ENCODE measurements at regions not wholly inside any gene's neighbourhood (a gene's known extent, or its start where the extent isn't known, plus 50 kb on each side); places are given as distances from the start of the nearest gene placed in this dataset.

- Histone ChIP-seq H3K4me3 (no peak overlapping the region), H3K4me1 (no peaks in the 10 kb centered on the region), H3K36me3 (no peaks in the 10 kb centered on the region), H3K9me3 (no peaks in the 10 kb centered on the region), H3K27me3 (no peaks in the 10 kb centered on the region), H3K27ac (no peak overlapping the region)
- no peak for TF ChIP-seq CTCF (IDR thresholded peaks at IDR 0.05 in 4 of 5, conservative IDR thresholded peaks at IDR 0.05 in 1 of 5)
- ATAC-seq (no peak), DNase-seq (no peak)
- in situ Hi-C loops (cut with MboI; ENCODE audit: low sequenced_read_pairs in 4 of 4) (loop anchor here in 1 of 4 donors (10.0 kb wide), 1 partner anchor 244 kb away; no protein-coding TSS in a partner anchor), intact Hi-C loops (cut with DNase I; ENCODE audit: low total_unique reads) (loop anchor here (10.0 kb wide), 1 partner anchor 286 kb away; no protein-coding TSS in a partner anchor)
These were observed 59.8 kb upstream of the ARMC2 start for GRCh38 chr6:108788416-108788815.

DNA sequence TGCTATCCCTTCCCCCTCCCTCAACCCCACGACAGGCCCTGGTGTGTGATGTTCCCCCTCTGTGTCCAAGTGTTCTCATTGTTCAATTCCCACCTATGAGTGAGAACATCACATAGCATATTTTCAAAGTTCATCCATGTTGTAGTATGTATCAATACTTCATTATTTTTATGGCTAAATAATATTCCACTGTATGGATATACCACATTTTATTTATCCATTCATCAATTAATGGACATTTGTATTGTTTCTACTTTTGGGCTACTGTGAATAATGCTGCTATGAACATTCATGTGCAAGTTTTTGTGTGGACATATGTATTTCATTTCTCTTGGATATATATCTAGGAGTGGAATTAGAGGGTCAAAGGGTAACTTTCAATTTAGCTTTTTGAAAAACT lies 58.7 kb upstream of the ARMC2 start:
- H3K27ac ChIP-seq: no peak overlapping the region
- H3K27me3 ChIP-seq: no peaks in the 10 kb centered on the region
- DNase-seq (no peak), ATAC-seq (no peak)
- no peaks in the 10 kb centered on the region for H3K4me1 ChIP-seq
- no peak overlapping the region for H3K4me3 ChIP-seq
- no peaks in the 10 kb centered on the region for H3K9me3 ChIP-seq
- TF ChIP-seq POLR2A (IDR thresholded peaks at IDR 0.05): no peak
- no peak for TF ChIP-seq CTCF (IDR thresholded peaks at IDR 0.05 in 4 of 5, conservative IDR thresholded peaks at IDR 0.05 in 1 of 5)
- intact Hi-C loops (cut with DNase I; ENCODE audit: low total_unique reads): loop anchor here (10.0 kb wide), 1 partner anchor 285 kb away; no protein-coding TSS in a partner anchor
- in situ Hi-C loops (cut with MboI; ENCODE audit: low sequenced_read_pairs in 4 of 4): loop anchor here in 1 of 4 donors (10.0 kb wide), 1 partner anchor 245 kb away; no protein-coding TSS in a partner anchor
- no peaks in the 10 kb centered on the region for H3K36me3 ChIP-seq

- H3K4me1 ChIP-seq: no peaks in the 10 kb centered on the region
- in situ Hi-C loops (cut with MboI; ENCODE audit: low sequenced_read_pairs in 4 of 4): no loop called here
- H3K4me3 ChIP-seq: no peak overlapping the region
- no peak overlapping the region for H3K27ac ChIP-seq
- no peak for ATAC-seq
- TF ChIP-seq POLR2A (IDR thresholded peaks at IDR 0.05): no peak
- TF ChIP-seq CTCF (IDR thresholded peaks at IDR 0.05 in 4 of 5, conservative IDR thresholded peaks at IDR 0.05 in 1 of 5): no peak
- H3K9me3 ChIP-seq: no peaks in the 10 kb centered on the region
- no peaks in the 10 kb centered on the region for H3K27me3 ChIP-seq
- intact Hi-C loops (cut with DNase I; ENCODE audit: low total_unique reads): no loop called here
- no peak for DNase-seq
- H3K36me3 ChIP-seq: no peaks in the 10 kb centered on the region
These were observed 56.5 kb upstream of the ARMC2 start for GRCh38 chr6:108791700-108792099.

GRCh38 chr6:108793516-108794251 lies 54.5 kb upstream of the ARMC2 start:
- in situ Hi-C loops (cut with MboI; ENCODE audit: low sequenced_read_pairs in 4 of 4) (no loop called here), intact Hi-C loops (cut with DNase I; ENCODE audit: low total_unique reads) (no loop called here)
- TF ChIP-seq POLR2A (IDR thresholded peaks at IDR 0.05): no peak
- no peak for TF ChIP-seq CTCF (IDR thresholded peaks at IDR 0.05 in 4 of 5, conservative IDR thresholded peaks at IDR 0.05 in 1 of 5)
- no peak for DNase-seq
- H3K4me1 ChIP-seq: peaks cover 0 to 3% of the 10 kb centered on the region in 2 donors
- no peak for ATAC-seq
- H3K9me3 ChIP-seq: no peaks in the 10 kb centered on the region
- H3K27ac ChIP-seq: no peak overlapping the region
- H3K36me3 ChIP-seq: no peaks in the 10 kb centered on the region
- H3K4me3 ChIP-seq: no peak overlapping the region
- H3K27me3 ChIP-seq: no peaks in the 10 kb centered on the region
